Right atrium auricular region (tissue), 2 donors: ENCODE measurements at regions not wholly inside any gene's neighbourhood (a gene's known extent, or its start where the extent isn't known, plus 50 kb on each side); places are given as distances from the start of the nearest gene placed in this dataset.
"Not testable (repeated sequence)": the region's sequence is repeated elsewhere in the genome, so short reads cannot be mapped to it uniquely, and the experiment has no call there.

Source experiments
- DNase-seq: peaks from one replicate; pipeline ENCODE4 v3.0.0-alpha.2; 2019; ENCODE audit warnings: low spot score
- H3K27ac ChIP-seq, 2 donors: fragments of 200-600 bp; sonication (generic); 1 replicate in 1 of 2; 2 replicates in 1 of 2; pipeline ENCODE4 v1.5.1; 2016 to 2019
- H3K27me3 ChIP-seq, 2 donors: fragments of 200-600 bp; sonication (generic); one replicate each; pipeline versions ENCODE4 v1.5.1 to v1.6.0; 2017 to 2019
- H3K36me3 ChIP-seq: fragments of 200-600 bp; sonication (generic); one replicate; pipeline ENCODE4 v1.5.1; 2016
- H3K4me1 ChIP-seq, 2 donors: fragments of 200-600 bp; sonication (generic); one replicate each; pipeline versions ENCODE4 v1.5.1 to v1.6.0; 2017 to 2019
- H3K4me3 ChIP-seq, 2 donors: fragments of 200-600 bp; sonication (generic); 1 replicate in 1 of 2; 2 replicates in 1 of 2; pipeline ENCODE4 v1.5.1; 2017 to 2019; ENCODE audit warnings: mild to moderate bottlenecking in 1 of 2, moderate library complexity in 1 of 2
- H3K9me3 ChIP-seq, 2 donors: fragments of 200-600 bp; sonication (generic); one replicate each; pipeline ENCODE4 v1.5.1; 2019
- CTCF ChIP-seq, 2 donors: fragments of 200-600 bp; sonication (generic); IDR thresholded peaks; one replicate each; pipeline ENCODE4 v1.5.1; 2019; ENCODE audit warnings: antibody characterized with exemption in 2 of 2

GRCh38 chr6:63023726-63024125 is 187.5 kb upstream of the FKBP1C start:
- DNase-seq = no peak
- no peaks in the 10 kb centered on the region for H3K36me3 ChIP-seq
- no peaks in the 10 kb centered on the region for H3K27me3 ChIP-seq
- no peaks in the 10 kb centered on the region for H3K4me1 ChIP-seq
- no peak overlapping the region for H3K4me3 ChIP-seq
- H3K9me3 ChIP-seq = no peaks in the 10 kb centered on the region
- H3K27ac ChIP-seq = no peak overlapping the region
- no peak for TF ChIP-seq CTCF (IDR thresholded peaks at IDR 0.05)

GRCh38 chr6:63049216-63049615 is 162.1 kb upstream of the FKBP1C start:
- no peak overlapping the region for H3K4me3 ChIP-seq
- TF ChIP-seq CTCF (IDR thresholded peaks at IDR 0.05) = no peak
- DNase-seq = no peak
- no peaks in the 10 kb centered on the region for H3K4me1 ChIP-seq
- no peaks in the 10 kb centered on the region for H3K9me3 ChIP-seq
- H3K36me3 ChIP-seq = no peaks in the 10 kb centered on the region
- H3K27ac ChIP-seq = no peak overlapping the region
- H3K27me3 ChIP-seq = no peaks in the 10 kb centered on the region

- H3K27me3 ChIP-seq, H3K36me3 ChIP-seq, H3K27ac ChIP-seq, DNase-seq, H3K4me1 ChIP-seq, H3K9me3 ChIP-seq, H3K4me3 ChIP-seq: not testable (repeated sequence)
These were observed 158.1 kb upstream of the FKBP1C start for GRCh38 chr6:63053206-63053605.

GRCh38 chr6:63058601-63059000 is 152.7 kb upstream of the FKBP1C start:
- Histone ChIP-seq H3K36me3 (no peaks in the 10 kb centered on the region), H3K4me1 (no peaks in the 10 kb centered on the region), H3K9me3 (no peaks in the 10 kb centered on the region), H3K27ac (no peak overlapping the region), H3K27me3 (no peaks in the 10 kb centered on the region), H3K4me3 (no peak overlapping the region)
- no peak for DNase-seq
- TF ChIP-seq CTCF (IDR thresholded peaks at IDR 0.05) = no peak

GRCh38 chr6:63063631-63064271 is 147.5 kb upstream of the FKBP1C start:
- no peak for TF ChIP-seq CTCF (IDR thresholded peaks at IDR 0.05)

GRCh38 chr6:63066055-63066704 is 145.1 kb upstream of the FKBP1C start:
- no peak overlapping the region for H3K4me3 ChIP-seq
- no peaks in the 10 kb centered on the region for H3K36me3 ChIP-seq
- no peak for TF ChIP-seq CTCF (IDR thresholded peaks at IDR 0.05)
- H3K27me3 ChIP-seq = no peaks in the 10 kb centered on the region
- DNase-seq = no peak
- no peaks in the 10 kb centered on the region for H3K4me1 ChIP-seq
- no peak overlapping the region for H3K27ac ChIP-seq
- no peaks in the 10 kb centered on the region for H3K9me3 ChIP-seq

More at GRCh38 chr6:63063631-63064271, 147.5 kb upstream of the FKBP1C start:
- Histone ChIP-seq H3K4me1 (no peaks in the 10 kb centered on the region), H3K36me3 (no peaks in the 10 kb centered on the region), H3K4me3 (no peak overlapping the region), H3K27ac (no peak overlapping the region), H3K9me3 (no peaks in the 10 kb centered on the region), H3K27me3 (no peaks in the 10 kb centered on the region)
- DNase-seq = no peak
